ENCODE measurements at regions not wholly inside any gene's neighbourhood (a gene's known extent, or its start where the extent isn't known, plus 50 kb on each side); places are given as distances from the start of the nearest gene placed in this dataset.

- TF ChIP-seq, protein P1, sequence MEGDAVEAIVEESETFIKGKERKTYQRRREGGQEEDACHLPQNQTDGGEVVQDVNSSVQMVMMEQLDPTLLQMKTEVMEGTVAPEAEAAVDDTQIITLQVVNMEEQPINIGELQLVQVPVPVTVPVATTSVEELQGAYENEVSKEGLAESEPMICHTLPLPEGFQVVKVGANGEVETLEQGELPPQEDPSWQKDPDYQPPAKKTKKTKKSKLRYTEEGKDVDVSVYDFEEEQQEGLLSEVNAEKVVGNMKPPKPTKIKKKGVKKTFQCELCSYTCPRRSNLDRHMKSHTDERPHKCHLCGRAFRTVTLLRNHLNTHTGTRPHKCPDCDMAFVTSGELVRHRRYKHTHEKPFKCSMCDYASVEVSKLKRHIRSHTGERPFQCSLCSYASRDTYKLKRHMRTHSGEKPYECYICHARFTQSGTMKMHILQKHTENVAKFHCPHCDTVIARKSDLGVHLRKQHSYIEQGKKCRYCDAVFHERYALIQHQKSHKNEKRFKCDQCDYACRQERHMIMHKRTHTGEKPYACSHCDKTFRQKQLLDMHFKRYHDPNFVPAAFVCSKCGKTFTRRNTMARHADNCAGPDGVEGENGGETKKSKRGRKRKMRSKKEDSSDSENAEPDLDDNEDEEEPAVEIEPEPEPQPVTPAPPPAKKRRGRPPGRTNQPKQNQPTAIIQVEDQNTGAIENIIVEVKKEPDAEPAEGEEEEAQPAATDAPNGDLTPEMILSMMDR (IDR thresholded peaks at IDR 0.05): no peak
- no peak for TF ChIP-seq EZH2 (IDR thresholded peaks at IDR 0.05; ENCODE audit: borderline replicate concordance, insufficient read depth, low read depth, low read length, poor library complexity, severe bottlenecking)
Observed at GRCh38 chr5:169460896-169461295, 122.7 kb upstream of the SPDL1 start.

Data from B cell (primary cell).